GM12878 (cell line): ENCODE measurements at regions not wholly inside any gene's neighbourhood (a gene's known extent, or its start where the extent isn't known, plus 50 kb on each side); places are given as distances from the start of the nearest gene placed in this dataset.

ENCODE experiments used
- ATF2 ChIP-seq: IDR thresholded peaks from 2 replicates; pipeline ENCODE4 v1.6.1; 2012; ENCODE audit warnings: low read length, inconsistent platforms
- BMI1 ChIP-seq: fragments of 450-650 bp; IDR thresholded peaks from 2 replicates; pipeline ENCODE4 v1.6.1; 2016; ENCODE audit warnings: mild to moderate bottlenecking, moderate library complexity, borderline replicate concordance
- CTCF ChIP-seq, 3 experiments: IDR thresholded peaks in 2 of 3; conservative IDR thresholded peaks in 1 of 3; 2 replicates each; pipeline ENCODE4 v1.5.1; 2011; ENCODE audit warnings: low read depth in 3 of 3, low read length in 3 of 3, mild to moderate bottlenecking in 3 of 3, control low read depth in 2 of 3, moderate library complexity in 2 of 3, inconsistent platforms in 1 of 3, mixed read lengths in 1 of 3; ENCODE audit not compliant: control insufficient read depth in 2 of 3, insufficient read depth in 1 of 3; ENCODE audit errors: extremely low read depth in 1 of 3
- E4F1 ChIP-seq: fragments of 450-650 bp; IDR thresholded peaks from 2 replicates; pipeline ENCODE4 v1.6.1; 2018; ENCODE audit warnings: borderline replicate concordance, mild to moderate bottlenecking; ENCODE audit not compliant: partially characterized antibody
- EP300 ChIP-seq, 2 experiments: fragments of 150-350 bp in 1 of 2; IDR thresholded peaks; 2 replicates each; pipeline ENCODE4 v1.6.1; 2011 to 2012; ENCODE audit warnings: low read depth in 2 of 2, low read length in 2 of 2, borderline replicate concordance in 1 of 2, improper control_type of control experiment in 1 of 2, inconsistent platforms in 1 of 2; ENCODE audit not compliant: control insufficient read depth in 1 of 2
- NBN ChIP-seq: fragments of 450-650 bp; IDR thresholded peaks from 2 replicates; pipeline ENCODE4 v1.6.1; 2016
- NR2F1 ChIP-seq: fragments of 450-650 bp; conservative IDR thresholded peaks from 2 replicates; pipeline ENCODE4 v1.6.1; 2017; ENCODE audit warnings: mild to moderate bottlenecking

GRCh38 chr3:78455712-78456433 lies 1311.9 kb downstream of the ROBO1 start (continued):
- TF ChIP-seq EP300 (IDR thresholded peaks at IDR 0.05; ENCODE audit: borderline replicate concordance in 1 of 2, control insufficient read depth in 1 of 2, low read depth in 2 of 2, low read length in 2 of 2) (no peak), E4F1 (no peak), BMI1 (no peak), CTCF (IDR thresholded peaks at IDR 0.05 in 2 of 3, conservative IDR thresholded peaks at IDR 0.05 in 1 of 3; ENCODE audit: control insufficient read depth in 2 of 3, extremely low read depth in 1 of 3, insufficient read depth in 1 of 3, low read depth in 3 of 3, low read length in 3 of 3) (no peak), NR2F1 (no peak), ATF2 (no peak), NBN (no peak)
